B cell (primary cell): ENCODE measurements at regions not wholly inside any gene's neighbourhood (a gene's known extent, or its start where the extent isn't known, plus 50 kb on each side); places are given as distances from the start of the nearest gene placed in this dataset.

Experiments
- CTCF ChIP-seq: fragments of 200-600 bp; IDR thresholded peaks from one replicate; pipeline ENCODE4 v1.8.0; 2022; ENCODE audit warnings: antibody characterized with exemption, mild to moderate bottlenecking
- EZH2 ChIP-seq: IDR thresholded peaks from 2 replicates; pipeline ENCODE4 v1.6.1; 2012; ENCODE audit warnings: borderline replicate concordance, low read depth, mild to moderate bottlenecking, moderate library complexity, low read length; ENCODE audit not compliant: insufficient read depth, poor library complexity, severe bottlenecking

DNA sequence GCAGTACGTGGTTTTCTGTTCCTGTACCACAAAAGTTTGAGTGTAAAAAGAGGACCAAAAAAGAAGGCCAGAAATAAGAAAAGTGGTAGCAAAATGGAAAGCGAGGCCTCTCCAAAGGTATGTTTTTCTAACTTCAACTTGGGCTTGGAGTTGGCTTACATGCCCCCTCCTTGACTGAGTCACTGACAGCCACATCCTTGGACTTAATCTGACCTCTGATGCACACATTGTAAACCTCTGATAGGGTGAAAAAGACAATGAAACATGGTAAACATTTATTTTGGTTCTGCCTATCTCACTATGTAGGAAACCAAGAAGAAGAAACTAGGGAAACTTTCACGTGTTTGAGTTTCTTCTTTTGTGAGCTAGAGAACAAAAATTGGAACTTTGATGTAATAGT, 503.2 kb upstream of the ID4 start:
- TF ChIP-seq CTCF (no peak), EZH2 (no peak)
